ENCODE measurements at regions not wholly inside any gene's neighbourhood (a gene's known extent, or its start where the extent isn't known, plus 50 kb on each side); places are given as distances from the start of the nearest gene placed in this dataset.

DNA sequence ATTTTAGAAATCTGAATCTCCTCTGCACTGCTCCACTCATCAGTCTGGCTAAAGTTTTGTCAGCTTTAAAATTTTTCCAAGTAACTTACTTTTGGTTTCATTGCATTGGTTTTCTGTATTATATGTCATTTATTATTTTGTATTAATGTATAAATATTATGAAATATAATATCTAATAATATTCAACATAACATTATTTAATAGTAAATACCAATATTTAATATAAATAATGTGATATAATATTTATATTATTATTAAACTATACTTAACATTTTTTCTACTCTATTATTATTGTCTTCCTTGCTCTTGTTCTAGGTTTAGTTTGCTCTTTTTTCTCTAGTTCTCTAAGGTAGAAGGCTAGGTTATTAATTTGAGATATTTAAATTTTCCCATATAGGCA is 512.1 kb downstream of the AACS start:
- no peaks in the 10 kb centered on the region; a peak in 1 of 4 replicates for H3K4me1 Mint-ChIP-seq
- no peak overlapping the region for H2BK5ac ChIP-seq (ENCODE audit: insufficient read length, low read length)
- H4K91ac ChIP-seq (ENCODE audit: insufficient read length, low read depth, low read length), result no peak overlapping the region
- H3K4me2 ChIP-seq (ENCODE audit: insufficient read depth, insufficient read length, low read length), result no peak overlapping the region
- no peak overlapping the region for H3K23ac ChIP-seq (ENCODE audit: insufficient read length, low read depth, low read length)
- H3K14ac ChIP-seq (ENCODE audit: insufficient read depth, low read length), result no peak overlapping the region
- no peaks in the 10 kb centered on the region for H3K79me2 ChIP-seq (ENCODE audit: insufficient read depth, low read length)
- H3K56ac ChIP-seq (ENCODE audit: insufficient read length, low read depth, low read length), result no peak overlapping the region
- no peak overlapping the region for H3K4me3 Mint-ChIP-seq
- no peak overlapping the region for H2BK15ac ChIP-seq (ENCODE audit: low read depth, low read length)
- H3K23me2 ChIP-seq (ENCODE audit: insufficient read length, low read depth, low read length, poor library complexity, severe bottlenecking), result no peaks in the 10 kb centered on the region
- H3K36me3 Mint-ChIP-seq (ENCODE audit: insufficient read depth in 1 of 3, low read depth in 3 of 3), result peaks cover 0 to 15% (median 15%) of the 10 kb centered on the region in 3 experiments; a peak in 4 of 7 replicates
- H3K27me3 Mint-ChIP-seq (ENCODE audit: low read depth), result peaks cover 1% of the 10 kb centered on the region; the same call in 1 of the 2 replicates
- no peak overlapping the region for H4K8ac ChIP-seq (replicated peaks; ENCODE audit: insufficient read length, low read depth, low read length)
- H3T11ph ChIP-seq (ENCODE audit: low read length), result no peak overlapping the region
- no peak overlapping the region for H4K5ac ChIP-seq (ENCODE audit: insufficient read length, low read depth, low read length)
- no peak overlapping the region for H2AK5ac ChIP-seq (ENCODE audit: insufficient read length, low read length)
- no peak overlapping the region for H2AFZ ChIP-seq (ENCODE audit: low read length)
- H4K20me1 ChIP-seq (ENCODE audit: control insufficient read depth, insufficient read depth, insufficient read length), result no peaks in the 10 kb centered on the region
- H3K9me3 ChIP-seq (ENCODE audit: control insufficient read depth, low read depth, low read length), result no peaks in the 10 kb centered on the region
- H2BK120ac ChIP-seq (ENCODE audit: low read depth, low read length, poor library complexity, severe bottlenecking), result no peak overlapping the region
- no peak overlapping the region for H2BK20ac ChIP-seq (ENCODE audit: low read depth, low read length, poor library complexity, severe bottlenecking)
- H3K18ac ChIP-seq (ENCODE audit: insufficient read length, low read depth, low read length), result no peak overlapping the region
- H3K4me1 ChIP-seq (ENCODE audit: insufficient read depth, low read length), result no peaks in the 10 kb centered on the region
- H3K9me3 Mint-ChIP-seq, result peaks cover 14 to 16% of the 10 kb centered on the region in 2 experiments; a peak in 4 of 5 replicates
- no peak overlapping the region for H2BK12ac ChIP-seq (ENCODE audit: insufficient read length, low read depth, low read length)
- no peak overlapping the region for H3K27ac ChIP-seq (ENCODE audit: insufficient read length, low read depth, low read length)
- TF ChIP-seq CTCF (conservative IDR thresholded peaks at IDR 0.05), result no peak
- no peak overlapping the region for H3K4ac ChIP-seq (ENCODE audit: low read depth, low read length)
- H3K27ac Mint-ChIP-seq, result no peak overlapping the region
- H3K9ac ChIP-seq (ENCODE audit: extremely low read depth, insufficient read length, low read length), result no peak overlapping the region
- H3K79me1 ChIP-seq (ENCODE audit: insufficient read depth, low read depth, low read length, poor library complexity, severe bottlenecking), result no peaks in the 10 kb centered on the region
- DNase-seq, result no peak
- H3K27me3 ChIP-seq (ENCODE audit: insufficient read depth, low read length), result no peaks in the 10 kb centered on the region

Measured in H9 (cell line).